ENCODE measurements at regions not wholly inside any gene's neighbourhood (a gene's known extent, or its start where the extent isn't known, plus 50 kb on each side); places are given as distances from the start of the nearest gene placed in this dataset.
"Not testable (repeated sequence)": the region's sequence is repeated elsewhere in the genome, so short reads cannot be mapped to it uniquely, and the experiment has no call there.

DNA sequence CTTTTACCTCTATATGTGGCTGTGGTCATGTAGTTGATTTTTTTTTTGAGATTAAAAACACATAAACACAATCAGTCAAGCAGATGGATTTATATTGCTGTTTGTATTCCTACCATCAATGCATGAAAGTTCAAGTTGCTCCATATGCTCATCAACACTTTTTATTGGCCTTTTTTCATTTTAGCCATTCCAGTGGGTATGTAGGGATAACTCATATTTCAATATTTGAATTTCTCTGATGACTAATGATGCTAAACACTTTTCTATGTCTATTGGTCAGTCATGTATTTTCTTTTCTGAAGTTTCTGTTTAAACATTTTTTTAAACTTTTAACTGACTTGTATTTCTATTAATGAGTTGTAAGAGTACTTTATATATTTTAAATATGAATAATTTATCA, 445.4 kb upstream of the RGMB start:
- H3K9me3 ChIP-seq (ENCODE audit: low read depth, low read length): no peaks in the 10 kb centered on the region
- no peaks in the 10 kb centered on the region for H3K36me3 ChIP-seq (ENCODE audit: insufficient read depth, low read length)
- H3K27ac ChIP-seq: no peak overlapping the region
- no peak for DNase-seq (ENCODE audit: low read depth, low spot score)
- H3K9ac ChIP-seq (ENCODE audit: insufficient read length): no peak overlapping the region
- H3K4me3 ChIP-seq: no peak overlapping the region
- TF ChIP-seq FOXP2 (optimal IDR thresholded peaks at IDR 0.05; ENCODE audit: control extremely low read depth, extremely low read length, insufficient read depth): no peak
- TF ChIP-seq EZH2 (IDR thresholded peaks at IDR 0.05): no peak
- TF ChIP-seq POLR2AphosphoS5 (IDR thresholded peaks at IDR 0.05; ENCODE audit: borderline replicate concordance, low read depth, low read length): no peak

GRCh38 chr5:98330871-98331270, 442.6 kb upstream of the RGMB start:
- H3K27ac ChIP-seq: no peak overlapping the region

GRCh38 chr5:98333921-98334320, 439.5 kb upstream of the RGMB start:
- H3K36me3 ChIP-seq (ENCODE audit: insufficient read depth, low read length): no peaks in the 10 kb centered on the region
- H3K27ac ChIP-seq: no peak overlapping the region
- no peak overlapping the region for H3K9ac ChIP-seq (ENCODE audit: insufficient read length)
- H3K9me3 ChIP-seq (ENCODE audit: low read depth, low read length): no peaks in the 10 kb centered on the region
- TF ChIP-seq FOXP2 (optimal IDR thresholded peaks at IDR 0.05; ENCODE audit: control extremely low read depth, extremely low read length, insufficient read depth): no peak
- TF ChIP-seq EZH2 (IDR thresholded peaks at IDR 0.05): no peak
- TF ChIP-seq POLR2AphosphoS5 (IDR thresholded peaks at IDR 0.05; ENCODE audit: borderline replicate concordance, low read depth, low read length): no peak
- H3K4me3 ChIP-seq: no peak overlapping the region
- DNase-seq (ENCODE audit: low read depth, low spot score): no peak

More at GRCh38 chr5:98330871-98331270, 442.6 kb upstream of the RGMB start:
- Histone ChIP-seq H3K36me3 (ENCODE audit: insufficient read depth, low read length) (no peaks in the 10 kb centered on the region), H3K9ac (ENCODE audit: insufficient read length) (no peak overlapping the region), H3K9me3 (ENCODE audit: low read depth, low read length) (no peaks in the 10 kb centered on the region), H3K4me3 (no peak overlapping the region)
- no peak for DNase-seq (ENCODE audit: low read depth, low spot score)
- TF ChIP-seq POLR2AphosphoS5 (IDR thresholded peaks at IDR 0.05; ENCODE audit: borderline replicate concordance, low read depth, low read length) (no peak), EZH2 (IDR thresholded peaks at IDR 0.05) (no peak), FOXP2 (optimal IDR thresholded peaks at IDR 0.05; ENCODE audit: control extremely low read depth, extremely low read length, insufficient read depth) (no peak)

GRCh38 chr5:98334946-98335345, 438.5 kb upstream of the RGMB start:
- no peak overlapping the region for H3K4me3 ChIP-seq
- H3K9ac ChIP-seq (ENCODE audit: insufficient read length): no peak overlapping the region
- no peaks in the 10 kb centered on the region for H3K36me3 ChIP-seq (ENCODE audit: insufficient read depth, low read length)
- no peak overlapping the region for H3K27ac ChIP-seq
- TF ChIP-seq POLR2AphosphoS5 (IDR thresholded peaks at IDR 0.05; ENCODE audit: borderline replicate concordance, low read depth, low read length) (no peak), FOXP2 (optimal IDR thresholded peaks at IDR 0.05; ENCODE audit: control extremely low read depth, extremely low read length, insufficient read depth) (no peak), EZH2 (IDR thresholded peaks at IDR 0.05) (no peak)
- DNase-seq (ENCODE audit: low read depth, low spot score): no peak
- no peaks in the 10 kb centered on the region for H3K9me3 ChIP-seq (ENCODE audit: low read depth, low read length)

- H3K36me3 ChIP-seq (ENCODE audit: insufficient read depth, low read length): no peaks in the 10 kb centered on the region
- no peak overlapping the region for H3K27ac ChIP-seq
- DNase-seq (ENCODE audit: low read depth, low spot score): no peak
- no peaks in the 10 kb centered on the region for H3K9me3 ChIP-seq (ENCODE audit: low read depth, low read length)
- TF ChIP-seq EZH2 (IDR thresholded peaks at IDR 0.05): no peak
- no peak for TF ChIP-seq FOXP2 (optimal IDR thresholded peaks at IDR 0.05; ENCODE audit: control extremely low read depth, extremely low read length, insufficient read depth)
- no peak overlapping the region for H3K4me3 ChIP-seq
- H3K9ac ChIP-seq (ENCODE audit: insufficient read length): no peak overlapping the region
Measured at GRCh38 chr5:98339141-98339848, 434.2 kb upstream of the RGMB start.

- TF ChIP-seq FOXP2 (optimal IDR thresholded peaks at IDR 0.05; ENCODE audit: control extremely low read depth, extremely low read length, insufficient read depth) (no peak), POLR2AphosphoS5 (IDR thresholded peaks at IDR 0.05; ENCODE audit: borderline replicate concordance, low read depth, low read length) (no peak), EZH2 (IDR thresholded peaks at IDR 0.05) (no peak)
- H3K36me3 ChIP-seq (ENCODE audit: insufficient read depth, low read length): no peaks in the 10 kb centered on the region
- no peak overlapping the region for H3K9ac ChIP-seq (ENCODE audit: insufficient read length)
- no peak for DNase-seq (ENCODE audit: low read depth, low spot score)
- H3K27ac ChIP-seq: no peak overlapping the region
- H3K4me3 ChIP-seq: no peak overlapping the region
- no peaks in the 10 kb centered on the region for H3K9me3 ChIP-seq (ENCODE audit: low read depth, low read length)
Measured at GRCh38 chr5:98341038-98342032, 432.1 kb upstream of the RGMB start.

GRCh38 chr5:98342958-98343660, 430.4 kb upstream of the RGMB start:
- not testable (repeated sequence) for H3K9ac ChIP-seq (ENCODE audit: insufficient read length); DNase-seq (ENCODE audit: low read depth, low spot score); H3K36me3 ChIP-seq (ENCODE audit: insufficient read depth, low read length); H3K4me3 ChIP-seq; H3K9me3 ChIP-seq (ENCODE audit: low read depth, low read length); H3K27ac ChIP-seq

Measured in SK-N-MC (cell line).